Gastroesophageal sphincter (tissue), 4 donors: ENCODE measurements at regions not wholly inside any gene's neighbourhood (a gene's known extent, or its start where the extent isn't known, plus 50 kb on each side); places are given as distances from the start of the nearest gene placed in this dataset.
"Not testable (repeated sequence)": the region's sequence is repeated elsewhere in the genome, so short reads cannot be mapped to it uniquely, and the experiment has no call there.

Source experiments
- ATAC-seq: fragments of 150-250 bp; one replicate; pipeline ENCODE4 v1.9.1; 2016; ENCODE audit warnings: mild to moderate bottlenecking, moderate library complexity
- H3K27ac ChIP-seq, 4 donors: fragments of 200-600 bp; sonication (generic) in 3 of 4; 1 replicate in 3 of 4; 2 replicates in 1 of 4; pipeline ENCODE4 v1.5.1; 2016 to 2019
- H3K27me3 ChIP-seq: fragments of 200-600 bp; sonication (generic); one replicate; pipeline ENCODE4 v1.5.1; 2019
- H3K36me3 ChIP-seq, 2 donors: fragments of 200-600 bp; sonication (generic); one replicate each; pipeline ENCODE4 v1.5.1; 2019; ENCODE audit warnings: control low read depth in 1 of 2
- H3K4me1 ChIP-seq, 3 donors: fragments of 200-600 bp; sonication (generic); 1 replicate in 2 of 3; 2 replicates in 1 of 3; pipeline ENCODE4 v1.5.1; 2016 to 2019; ENCODE audit warnings: control low read depth in 2 of 3
- H3K4me3 ChIP-seq, 2 donors: fragments of 200-600 bp; sonication (generic); one replicate each; pipeline ENCODE4 v1.5.1; 2019; ENCODE audit warnings: mild to moderate bottlenecking in 1 of 2, moderate library complexity in 1 of 2
- H3K9me3 ChIP-seq, 3 donors: fragments of 200-600 bp; sonication (generic); one replicate each; pipeline ENCODE4 v1.5.1; 2017 to 2019; ENCODE audit warnings: control low read depth in 2 of 3
- CTCF ChIP-seq, 4 experiments: fragments of 200-600 bp in 2 of 4; fragments of 450-650 bp in 2 of 4; sonication (generic) in 1 of 4; IDR thresholded peaks; one replicate each; pipeline ENCODE4 v1.5.1; 2017 to 2019; ENCODE audit warnings: antibody characterized with exemption in 4 of 4, mild to moderate bottlenecking in 2 of 4, moderate library complexity in 2 of 4
- EP300 ChIP-seq: sonication (generic); formaldehyde crosslinking; IDR thresholded peaks from one replicate; pipeline ENCODE4 v1.6.1; 2017; ENCODE audit warnings: antibody characterized with exemption, mild to moderate bottlenecking
- POLR2A ChIP-seq, 2 donors: fragments of 450-650 bp; IDR thresholded peaks; one replicate each; pipeline ENCODE4 v1.6.1; 2017; ENCODE audit warnings: antibody characterized with exemption in 2 of 2, mild to moderate bottlenecking in 2 of 2, moderate library complexity in 1 of 2
- POLR2AphosphoS5 ChIP-seq: sonication (generic); formaldehyde crosslinking; IDR thresholded peaks from one replicate; pipeline ENCODE4 v1.6.1; 2017; ENCODE audit warnings: antibody characterized with exemption
- WGBS, 2 donors: methylation state at CpG; one replicate each; pipeline ENCODE4 v1.1.5; 2018; ENCODE audit warnings: low coverage in 1 of 2; 5-methylcytosine and 5-hydroxymethylcytosine counted together

GRCh38 chr4:93908778-93909177, 80.2 kb downstream of the ATOH1 start:
- no peaks in the 10 kb centered on the region for H3K9me3 ChIP-seq
- 80 to 88% methylated on average over 3 of the region's 3 CpGs for WGBS, 2 donors

GRCh38 chr4:93911671-93912070, 83.1 kb downstream of the ATOH1 start:
- Histone ChIP-seq H3K27me3 (no peaks in the 10 kb centered on the region), H3K4me1 (no peaks in the 10 kb centered on the region), H3K4me3 (no peak overlapping the region), H3K27ac (no peak overlapping the region), H3K9me3 (no peaks in the 10 kb centered on the region), H3K36me3 (no peaks in the 10 kb centered on the region)
- no peak for ATAC-seq
- WGBS, 2 donors, result 88 to 100% methylated on average over 2 of the region's 2 CpGs
- no peak for TF ChIP-seq POLR2A (IDR thresholded peaks at IDR 0.05)
- TF ChIP-seq EP300, result no peak
- TF ChIP-seq CTCF (IDR thresholded peaks at IDR 0.05), result no peak
- no peak for TF ChIP-seq POLR2AphosphoS5

More at GRCh38 chr4:93908778-93909177, 80.2 kb downstream of the ATOH1 start:
- H3K4me1 ChIP-seq, result no peaks in the 10 kb centered on the region
- H3K27ac ChIP-seq, result no peak overlapping the region
- no peak overlapping the region for H3K4me3 ChIP-seq
- ATAC-seq, result no peak
- no peaks in the 10 kb centered on the region for H3K36me3 ChIP-seq
- no peaks in the 10 kb centered on the region for H3K27me3 ChIP-seq
- TF ChIP-seq CTCF (IDR thresholded peaks at IDR 0.05) (no peak), EP300 (no peak), POLR2AphosphoS5 (no peak), POLR2A (IDR thresholded peaks at IDR 0.05) (no peak)

GRCh38 chr4:93912146-93912545, 83.6 kb downstream of the ATOH1 start:
- Histone ChIP-seq H3K4me1 (no peaks in the 10 kb centered on the region), H3K4me3 (no peak overlapping the region), H3K9me3 (no peaks in the 10 kb centered on the region), H3K27me3 (no peaks in the 10 kb centered on the region), H3K36me3 (no peaks in the 10 kb centered on the region), H3K27ac (no peak overlapping the region)
- TF ChIP-seq POLR2A (IDR thresholded peaks at IDR 0.05) (no peak), EP300 (no peak), CTCF (IDR thresholded peaks at IDR 0.05) (no peak), POLR2AphosphoS5 (no peak)
- ATAC-seq, result no peak
- WGBS, 2 donors, result 76 to 78% methylated on average over 2 of the region's 2 CpGs

DNA sequence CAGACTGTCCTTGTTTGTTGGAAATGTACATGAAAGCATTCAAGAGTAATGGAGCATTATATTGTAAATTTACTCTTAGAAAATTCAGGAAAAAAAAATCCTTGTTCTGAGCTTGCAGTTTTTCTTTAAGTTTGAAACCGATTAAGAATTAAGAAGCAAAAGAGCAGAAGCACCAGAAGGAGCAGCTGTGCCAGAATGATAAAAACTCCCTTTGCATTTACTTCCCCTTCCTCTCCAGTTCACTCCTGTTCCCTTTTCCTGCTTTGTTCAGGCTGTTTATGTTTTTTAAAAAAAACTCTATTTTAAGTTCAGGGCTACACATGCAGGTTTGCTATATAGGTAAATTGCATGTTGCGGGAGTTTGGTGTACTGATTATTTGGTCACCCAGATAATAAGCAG, 90.3 kb downstream of the ATOH1 start:
- TF ChIP-seq POLR2A (IDR thresholded peaks at IDR 0.05), result no peak
- no peak for TF ChIP-seq EP300
- no peak for TF ChIP-seq CTCF (IDR thresholded peaks at IDR 0.05)
- TF ChIP-seq POLR2AphosphoS5, result no peak
- Histone ChIP-seq H3K4me1 (no peaks in the 10 kb centered on the region), H3K27me3 (no peaks in the 10 kb centered on the region), H3K27ac (no peak overlapping the region), H3K9me3 (no peaks in the 10 kb centered on the region), H3K4me3 (no peak overlapping the region), H3K36me3 (no peaks in the 10 kb centered on the region)
- WGBS, 2 donors, result 70 to 77% methylated on average over 2 of the region's 2 CpGs
- ATAC-seq, result no peak

GRCh38 chr4:93923570-93923969, 95.0 kb downstream of the ATOH1 start:
- not testable (repeated sequence) for H3K36me3 ChIP-seq, H3K4me1 ChIP-seq, H3K4me3 ChIP-seq, H3K9me3 ChIP-seq, ATAC-seq, H3K27ac ChIP-seq, H3K27me3 ChIP-seq
- WGBS, 2 donors, result 83 to 86% methylated on average over 1 to 2 of the region's 2 CpGs

- H3K27ac ChIP-seq, result no peak overlapping the region
- H3K9me3 ChIP-seq, result no peaks in the 10 kb centered on the region
- H3K27me3 ChIP-seq, result no peaks in the 10 kb centered on the region
- no peaks in the 10 kb centered on the region for H3K36me3 ChIP-seq
- H3K4me3 ChIP-seq, result no peak overlapping the region
- TF ChIP-seq POLR2A (IDR thresholded peaks at IDR 0.05), result no peak
- no peak for TF ChIP-seq POLR2AphosphoS5
- TF ChIP-seq EP300, result no peak
- TF ChIP-seq CTCF (IDR thresholded peaks at IDR 0.05), result no peak
- H3K4me1 ChIP-seq, result no peaks in the 10 kb centered on the region
- ATAC-seq, result no peak
Measured at GRCh38 chr4:93947286-93947685, 118.7 kb downstream of the ATOH1 start.

DNA sequence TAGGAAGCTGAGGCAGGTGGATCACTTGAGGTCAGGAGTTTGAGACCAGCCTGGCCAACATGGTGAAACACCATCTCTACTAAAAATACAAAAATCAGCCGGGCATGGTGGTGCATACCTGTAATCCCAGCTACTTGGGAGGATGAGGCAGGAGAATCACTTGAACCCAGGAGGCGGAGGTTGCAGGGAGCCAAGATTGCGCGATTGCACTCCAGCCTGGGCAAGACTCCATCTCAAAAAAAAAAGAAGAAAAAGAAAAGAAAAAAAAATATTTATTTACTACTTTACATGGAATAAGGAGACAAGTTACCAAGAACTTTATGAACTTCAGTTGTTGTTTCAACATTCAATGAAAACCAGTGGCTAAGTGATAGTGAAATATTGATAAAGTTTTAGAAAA, 121.7 kb downstream of the ATOH1 start:
- H3K36me3 ChIP-seq, ATAC-seq, H3K27ac ChIP-seq, H3K4me3 ChIP-seq, H3K27me3 ChIP-seq, H3K9me3 ChIP-seq, H3K4me1 ChIP-seq: not testable (repeated sequence)
- WGBS, 2 donors, result 58 to 100% methylated on average over 1 to 2 of the region's 4 CpGs
